A673 (cell line): ENCODE measurements at regions not wholly inside any gene's neighbourhood (a gene's known extent, or its start where the extent isn't known, plus 50 kb on each side); places are given as distances from the start of the nearest gene placed in this dataset.
A peak's percentile ranks its signal among the peaks of the same experiment; 100 is the strongest.

ENCODE experiments used
- BruUV-seq: library from RNA; stranded (reverse); fragments of 400-500 nt; replicated peaks from 2 replicates; lab custom pipeline; 2021; lab: Mats Ljungman, UMichigan
- CTCF ChIA-PET: fragments of 300-600 bp; sonication (Branson Sonifier 250); formaldehyde crosslinking; loops from one replicate; lab custom pipeline; 2022; ENCODE audit warnings: antibody characterized with exemption; lab: Charles Lee
- POLR2A ChIA-PET: fragments of 300-600 bp; sonication (Branson Sonifier 250); formaldehyde crosslinking; loops from one replicate; lab custom pipeline; 2022; ENCODE audit warnings: antibody characterized with exemption; ENCODE audit not compliant: low non-redundant PET; lab: Charles Lee
- DNase-seq: peaks from one replicate; pipeline ENCODE4 v3.0.0-alpha.2; 2015; ENCODE audit warnings: low spot score
- H3K27ac ChIP-seq: fragments of 200-600 bp; sonication (generic); 2 replicates; pipeline ENCODE4 v1.5.1; 2016; ENCODE audit warnings: mixed run types, low read depth, mild to moderate bottlenecking, mixed read lengths, antibody characterized with exemption, low read length; ENCODE audit not compliant: poor library complexity, severe bottlenecking
- H3K27me3 ChIP-seq: fragments of 200-600 bp; sonication (generic); replicated peaks from 2 replicates; pipeline ENCODE4 v1.6.1; 2017; ENCODE audit warnings: mixed run types, low read depth, mild to moderate bottlenecking, mixed read lengths, antibody characterized with exemption, low read length; ENCODE audit not compliant: insufficient read depth, poor library complexity
- H3K36me3 ChIP-seq: fragments of 200-600 bp; sonication (generic); 2 replicates; pipeline ENCODE4 v1.6.1; 2016; ENCODE audit warnings: mixed run types, mild to moderate bottlenecking, mixed read lengths, antibody characterized with exemption, low read length; ENCODE audit not compliant: insufficient read depth, poor library complexity, severe bottlenecking
- H3K4me1 ChIP-seq: fragments of 200-600 bp; sonication (generic); 2 replicates; pipeline ENCODE4 v1.6.1; 2017; ENCODE audit warnings: mixed run types, mild to moderate bottlenecking, mixed read lengths, antibody characterized with exemption, low read length; ENCODE audit not compliant: insufficient read depth, poor library complexity, severe bottlenecking
- H3K4me3 ChIP-seq: fragments of 200-600 bp; sonication (generic); 2 replicates; pipeline ENCODE4 v1.5.1; 2016; ENCODE audit warnings: low read depth, mixed run types, mild to moderate bottlenecking, mixed read lengths, low read length; ENCODE audit not compliant: poor library complexity, severe bottlenecking
- H3K9me3 ChIP-seq: fragments of 200-600 bp; sonication (generic); 2 replicates; pipeline ENCODE4 v1.6.1; 2016; ENCODE audit warnings: mixed run types, low read depth, mild to moderate bottlenecking, mixed read lengths, antibody characterized with exemption, low read length; ENCODE audit not compliant: poor library complexity, severe bottlenecking
- EZH2 ChIP-seq: fragments of 200-600 bp; sonication (generic); IDR thresholded peaks from 2 replicates; pipeline ENCODE4 v1.6.1; 2017; ENCODE audit warnings: borderline replicate concordance, low read depth, mild to moderate bottlenecking, mixed read lengths, antibody characterized with exemption, low read length; ENCODE audit not compliant: poor library complexity, severe bottlenecking
- intact Hi-C: fragments of 100-400 bp; cut with micrococcal nuclease; formaldehyde crosslinking; loops from one replicate; pipeline ENCODE4 v1.10.0; 2022; ENCODE audit not compliant: unreplicated experiment
- TF ChIP-seq, protein P1 (sequence below): fragments of 300-800, 200-600 bp; sonication (generic); conservative IDR thresholded peaks from 2 replicates; pipeline ENCODE4 v1.5.1; 2017; ENCODE audit warnings: low read depth, mild to moderate bottlenecking, antibody characterized with exemption, low read length, moderate library complexity, mixed read lengths

GRCh38 chr13:82344867-82345266 is 1537.4 kb downstream of the SLITRK1 start:
- BruUV-seq: no TSS peak
- no peaks in the 10 kb centered on the region for H3K36me3 ChIP-seq
- ChIA-PET POLR2A (no interaction called here), CTCF (no interaction called here)
- no peaks in the 10 kb centered on the region for H3K9me3 ChIP-seq
- TF ChIP-seq, protein P1, sequence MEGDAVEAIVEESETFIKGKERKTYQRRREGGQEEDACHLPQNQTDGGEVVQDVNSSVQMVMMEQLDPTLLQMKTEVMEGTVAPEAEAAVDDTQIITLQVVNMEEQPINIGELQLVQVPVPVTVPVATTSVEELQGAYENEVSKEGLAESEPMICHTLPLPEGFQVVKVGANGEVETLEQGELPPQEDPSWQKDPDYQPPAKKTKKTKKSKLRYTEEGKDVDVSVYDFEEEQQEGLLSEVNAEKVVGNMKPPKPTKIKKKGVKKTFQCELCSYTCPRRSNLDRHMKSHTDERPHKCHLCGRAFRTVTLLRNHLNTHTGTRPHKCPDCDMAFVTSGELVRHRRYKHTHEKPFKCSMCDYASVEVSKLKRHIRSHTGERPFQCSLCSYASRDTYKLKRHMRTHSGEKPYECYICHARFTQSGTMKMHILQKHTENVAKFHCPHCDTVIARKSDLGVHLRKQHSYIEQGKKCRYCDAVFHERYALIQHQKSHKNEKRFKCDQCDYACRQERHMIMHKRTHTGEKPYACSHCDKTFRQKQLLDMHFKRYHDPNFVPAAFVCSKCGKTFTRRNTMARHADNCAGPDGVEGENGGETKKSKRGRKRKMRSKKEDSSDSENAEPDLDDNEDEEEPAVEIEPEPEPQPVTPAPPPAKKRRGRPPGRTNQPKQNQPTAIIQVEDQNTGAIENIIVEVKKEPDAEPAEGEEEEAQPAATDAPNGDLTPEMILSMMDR: no peak
- no peak for TF ChIP-seq EZH2
- no peak for DNase-seq
- H3K4me1 ChIP-seq: no peaks in the 10 kb centered on the region
- intact Hi-C loops: no loop called here
- no peaks in the 10 kb centered on the region for H3K27me3 ChIP-seq
- H3K4me3 ChIP-seq: no peak overlapping the region
- no peak overlapping the region for H3K27ac ChIP-seq

DNA sequence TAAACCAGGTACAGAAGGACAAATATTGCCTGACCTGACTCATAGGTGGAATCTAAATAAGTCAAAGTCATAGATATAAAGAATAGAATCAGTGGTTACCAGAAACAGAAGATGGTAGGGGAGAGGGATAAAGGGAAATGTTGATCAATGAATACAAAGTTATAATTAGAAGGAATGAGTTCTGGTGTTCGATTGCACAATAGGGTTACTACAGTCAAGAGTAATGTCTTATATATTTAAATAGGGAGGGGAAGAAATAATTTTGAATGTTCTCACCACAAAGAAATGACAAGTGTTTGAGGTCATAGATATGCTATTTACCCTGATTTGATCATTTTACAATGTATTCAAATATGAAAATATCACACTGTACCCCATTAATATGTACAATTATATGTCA is 1541.2 kb downstream of the SLITRK1 start:
- TF ChIP-seq, protein P1: no peak
- TF ChIP-seq EZH2: no peak
- ChIA-PET POLR2A (no interaction called here), CTCF (no interaction called here)
- no peak overlapping the region for H3K4me3 ChIP-seq
- BruUV-seq: no TSS peak
- intact Hi-C loops: no loop called here
- no peaks in the 10 kb centered on the region for H3K27me3 ChIP-seq
- H3K27ac ChIP-seq: no peak overlapping the region
- no peaks in the 10 kb centered on the region for H3K9me3 ChIP-seq
- H3K4me1 ChIP-seq: no peaks in the 10 kb centered on the region
- DNase-seq: no peak
- no peaks in the 10 kb centered on the region for H3K36me3 ChIP-seq

DNA sequence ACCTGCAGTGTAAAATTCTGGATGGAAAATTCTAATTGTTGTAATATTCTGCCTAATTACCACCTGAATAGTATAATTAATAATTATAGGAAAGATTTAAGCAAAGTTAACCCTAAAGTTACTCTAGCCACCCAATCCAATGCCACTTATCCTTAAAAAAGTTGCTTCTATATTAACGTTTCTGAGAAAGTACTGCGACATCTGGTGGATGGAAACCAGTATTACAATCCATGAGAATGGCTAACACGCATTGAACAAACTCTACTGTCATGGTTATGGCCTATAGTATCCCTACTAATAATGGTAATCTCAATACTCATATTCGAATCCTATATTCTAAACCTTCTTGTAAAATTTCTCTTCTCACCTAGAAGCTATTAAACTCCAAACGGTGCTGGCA is 1551.8 kb downstream of the SLITRK1 start:
- H3K4me3 ChIP-seq: no peak overlapping the region
- no peaks in the 10 kb centered on the region for H3K27me3 ChIP-seq
- H3K9me3 ChIP-seq: no peaks in the 10 kb centered on the region
- ChIA-PET CTCF (no interaction called here), POLR2A (no interaction called here)
- TF ChIP-seq, protein P1: peak; percentile 57
- TF ChIP-seq EZH2: no peak
- intact Hi-C loops: loop anchor here (2.0 to 10.0 kb wide), 2 partner anchors 400 to 1166 kb away; no protein-coding TSS in a partner anchor
- no peak overlapping the region for H3K27ac ChIP-seq
- DNase-seq: peak; percentile 29
- H3K4me1 ChIP-seq: peaks cover 5% of the 10 kb centered on the region
- H3K36me3 ChIP-seq: no peaks in the 10 kb centered on the region
- BruUV-seq: no TSS peak
